HepG2 (cell line): ENCODE measurements at regions not wholly inside any gene's neighbourhood (a gene's known extent, or its start where the extent isn't known, plus 50 kb on each side); places are given as distances from the start of the nearest gene placed in this dataset.

Source experiments
- ATAC-seq: fragments of 200-7000 bp; cut with Tn5 transposase; 3 replicates; pipeline ENCODE4 v1.9.1; 2020; ENCODE audit warnings: mild to moderate bottlenecking, moderate library complexity
- BruUV-seq: library from RNA; stranded (reverse); fragments of 400-500 nt; replicated peaks from 2 replicates; lab custom pipeline; 2021; lab: Mats Ljungman, UMichigan
- CTCF ChIA-PET: fragments of 300-600 bp; formaldehyde crosslinking; extraction: SDS; loops from one replicate; lab custom pipeline; 2021; ENCODE audit warnings: low total read pairs, inconsistent platforms, low intra/inter-chr PET ratio; lab: Yijun Ruan, JAX
- POLR2A ChIA-PET: fragments of 350-600 bp; sonication (Branson Sonifier 250); formaldehyde crosslinking; loops from one replicate; lab custom pipeline; 2020; ENCODE audit warnings: antibody characterized with exemption, inconsistent platforms; lab: Yijun Ruan, JAX
- DNase-seq: peaks from one replicate; pipeline ENCODE4 v3.0.0-alpha.2; 2015; ENCODE audit warnings: low spot score
- FAIRE-seq: peaks from 3 replicates; lab custom pipeline; 2011; peaks lifted over from hg19 to GRCh38; lab: Jason Lieb, UNC
- H2AFZ ChIP-seq: one replicate; pipeline ENCODE4 v1.6.1; 2011; ENCODE audit warnings: low read length, inconsistent platforms
- H3K27ac ChIP-seq: fragments of 300-600 bp; 3 replicates; pipeline ENCODE4 v1.8.0; 2011; ENCODE audit warnings: mixed run types, mild to moderate bottlenecking, mixed read lengths, low read length, inconsistent platforms; ENCODE audit not compliant: insufficient read depth; ENCODE audit errors: extremely low read length
- H3K27me3 ChIP-seq, 2 experiments: fragments of 200-600 bp in 1 of 2; 2 replicates in 1 of 2; 3 replicates in 1 of 2; pipeline versions ENCODE4 v1.6.0 to v1.8.0; 2011; ENCODE audit warnings: low read length in 2 of 2, mild to moderate bottlenecking in 2 of 2, moderate library complexity in 2 of 2, inconsistent platforms in 1 of 2; ENCODE audit not compliant: insufficient read depth in 2 of 2, control insufficient read depth in 1 of 2
- H3K36me3 ChIP-seq, 2 experiments: fragments of 200-600 bp in 1 of 2; replicated peaks in 1 of 2; 2 replicates in 1 of 2; 3 replicates in 1 of 2; pipeline versions ENCODE4 v1.5.1 to v1.8.0; 2011; ENCODE audit warnings: low read length in 2 of 2, inconsistent platforms in 1 of 2; ENCODE audit not compliant: insufficient read depth in 2 of 2, control insufficient read depth in 1 of 2
- H3K4me1 ChIP-seq: 2 replicates; pipeline ENCODE4 v1.5.1; 2012; ENCODE audit warnings: low read length, inconsistent platforms; ENCODE audit not compliant: insufficient read depth
- H3K4me2 ChIP-seq: 2 replicates; pipeline ENCODE4 v1.6.0; 2011; ENCODE audit warnings: low read depth, low read length, inconsistent platforms
- H3K4me3 ChIP-seq, 3 experiments: fragments of 200-600 bp in 1 of 3; sonication (generic), shearing (Covaris generic) in 1 of 3; replicated peaks in 1 of 3; 2 replicates each; pipeline ENCODE4 v1.5.1; 2011 to 2016; ENCODE audit warnings: low read length in 3 of 3, inconsistent platforms in 2 of 3, low read depth in 2 of 3, mild to moderate bottlenecking in 2 of 3, control low read depth in 1 of 3, mixed read lengths in 1 of 3; ENCODE audit not compliant: insufficient read depth in 1 of 3
- H3K79me2 ChIP-seq: one replicate; pipeline ENCODE4 v1.6.1; 2011; ENCODE audit warnings: low read length, inconsistent platforms; ENCODE audit not compliant: insufficient read depth
- H3K9ac ChIP-seq: 2 replicates; pipeline ENCODE4 v1.6.0; 2011; ENCODE audit warnings: mild to moderate bottlenecking, low read depth, low read length, inconsistent platforms; ENCODE audit not compliant: insufficient read depth
- H3K9me3 ChIP-seq: 2 replicates; pipeline ENCODE4 v1.5.1; 2012; ENCODE audit warnings: mild to moderate bottlenecking, low read length
- H4K20me1 ChIP-seq: 2 replicates; pipeline ENCODE4 v1.6.0; 2011; ENCODE audit warnings: inconsistent platforms, mild to moderate bottlenecking, low read length, moderate library complexity; ENCODE audit not compliant: insufficient read depth
- JUNB ChIP-seq: sonication (generic); formaldehyde crosslinking; IDR thresholded peaks from 2 replicates; pipeline ENCODE4 v1.8.0; 2022; ENCODE audit warnings: missing genetic modification reagents, mild to moderate bottlenecking, borderline replicate concordance
- MNT ChIP-seq: fragments of 450-650 bp; IDR thresholded peaks from 2 replicates; pipeline ENCODE4 v1.6.1; 2016
- PPARG ChIP-seq: conservative IDR thresholded peaks from 2 replicates; pipeline ENCODE4 v1.6.1; 2016; ENCODE audit warnings: missing biosample characterization, missing genetic modification reagents
- RFXANK ChIP-seq: IDR thresholded peaks from 2 replicates; pipeline ENCODE4 v1.6.1; 2016
- TCF12 ChIP-seq, 2 experiments: fragments of 450-650 bp in 1 of 2; sonication (generic) in 1 of 2; formaldehyde crosslinking in 1 of 2; IDR thresholded peaks; 2 replicates each; pipeline versions ENCODE4 v1.6.1 to v1.8.0; 2017 to 2022; ENCODE audit warnings: antibody characterized with exemption in 1 of 2, mild to moderate bottlenecking in 1 of 2, missing genetic modification reagents in 1 of 2, moderate library complexity in 1 of 2
- ZBTB40 ChIP-seq, 2 experiments: fragments of 450-650 bp in 1 of 2; sonication (generic) in 1 of 2; formaldehyde crosslinking in 1 of 2; IDR thresholded peaks; 2 replicates each; pipeline versions ENCODE4 v1.6.1 to v1.8.0; 2016 to 2022; ENCODE audit warnings: antibody characterized with exemption in 1 of 2, mild to moderate bottlenecking in 1 of 2, missing genetic modification reagents in 1 of 2
- ZFP36L2 ChIP-seq: sonication (generic); formaldehyde crosslinking; IDR thresholded peaks from 2 replicates; pipeline ENCODE4 v1.4.0; 2020; ENCODE audit warnings: missing genetic modification reagents
- ZNF747 ChIP-seq: sonication (generic); formaldehyde crosslinking; IDR thresholded peaks from 2 replicates; pipeline ENCODE4 v1.8.1; 2023; ENCODE audit warnings: missing genetic modification reagents, mild to moderate bottlenecking, borderline replicate concordance
- WGBS: methylation state at CpG from one replicate; pipeline ENCODE4 v1.1.6; 2017; ENCODE audit warnings: low lambda C conversion rate; 5-methylcytosine and 5-hydroxymethylcytosine counted together
- in situ Hi-C: cut with HindIII; loops from 2 replicates; pipeline ENCODE4 v1.10.0; 2017; ENCODE audit warnings: low pct_unique_long_range_greater_than_20kb; ENCODE audit not compliant: extremely low pct_ligation_motif_present
- intact Hi-C: fragments of 100-400 bp; cut with micrococcal nuclease; formaldehyde crosslinking; loops from one replicate; pipeline ENCODE4 v1.10.0; 2022; ENCODE audit not compliant: unreplicated experiment

DNA sequence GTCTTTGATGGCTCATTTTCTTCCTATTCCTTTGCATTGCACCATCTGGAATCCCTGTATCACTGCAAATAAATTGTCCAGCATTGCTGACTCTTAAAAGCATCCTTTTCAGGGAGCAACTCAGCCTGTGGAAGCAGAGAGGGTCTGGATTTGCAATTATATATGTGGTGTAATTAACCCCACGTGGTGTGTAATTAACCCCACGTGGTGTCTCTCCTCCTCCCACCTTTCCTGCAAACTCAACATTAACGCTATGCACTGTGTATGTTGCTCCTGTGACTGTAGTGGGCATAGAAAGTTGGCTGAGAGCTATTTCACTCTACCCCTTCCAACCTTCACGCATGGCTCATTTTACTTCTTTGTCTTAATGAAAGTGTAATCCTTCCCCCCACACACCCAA is 689.0 kb upstream of the COBL start:
- FAIRE-seq, result no peak

More for the DNA sequence above, 689.0 kb upstream of the COBL start:
- H3K36me3 ChIP-seq, result no peaks in the 10 kb centered on the region
- peaks cover 19% of the 10 kb centered on the region for H3K4me1 ChIP-seq
- no peak for DNase-seq
- H3K9ac ChIP-seq, result no peak overlapping the region
- H3K9me3 ChIP-seq, result no peaks in the 10 kb centered on the region
- no TSS peak for BruUV-seq
- H3K27ac ChIP-seq, result no peak overlapping the region
- in situ Hi-C loops (no loop called here), intact Hi-C loops (no loop called here)
- no peaks in the 10 kb centered on the region for H3K79me2 ChIP-seq
- TF ChIP-seq MNT (peak; percentile 99), JUNB (CRISPR knock-in tag) (no peak), RFXANK (CRISPR knock-in tag) (no peak), PPARG (CRISPR knock-in tag) (no peak), TCF12 (IDR thresholded peaks at IDR 0.05) (no peak), TCF12 (CRISPR knock-in tag; IDR thresholded peaks at IDR 0.05) (no peak), ZFP36L2 (CRISPR knock-in tag) (no peak), ZBTB40 (IDR thresholded peaks at IDR 0.05) (no peak), ZBTB40 (CRISPR knock-in tag; IDR thresholded peaks at IDR 0.05) (no peak), ZNF747 (CRISPR knock-in tag) (no peak)
- ATAC-seq, result no peak
- H3K27me3 ChIP-seq, result no peaks in the 10 kb centered on the region
- ChIA-PET POLR2A (no interaction called here), CTCF (no interaction called here)
- no peak overlapping the region for H3K4me3 ChIP-seq
- H2AFZ ChIP-seq, result no peak overlapping the region
- H3K4me2 ChIP-seq, result no peak overlapping the region
- 34% methylated on average over 4 of the region's 4 CpGs for WGBS
- no peaks in the 10 kb centered on the region for H4K20me1 ChIP-seq
